ENCODE measurements at regions not wholly inside any gene's neighbourhood (a gene's known extent, or its start where the extent isn't known, plus 50 kb on each side); places are given as distances from the start of the nearest gene placed in this dataset.

DNA sequence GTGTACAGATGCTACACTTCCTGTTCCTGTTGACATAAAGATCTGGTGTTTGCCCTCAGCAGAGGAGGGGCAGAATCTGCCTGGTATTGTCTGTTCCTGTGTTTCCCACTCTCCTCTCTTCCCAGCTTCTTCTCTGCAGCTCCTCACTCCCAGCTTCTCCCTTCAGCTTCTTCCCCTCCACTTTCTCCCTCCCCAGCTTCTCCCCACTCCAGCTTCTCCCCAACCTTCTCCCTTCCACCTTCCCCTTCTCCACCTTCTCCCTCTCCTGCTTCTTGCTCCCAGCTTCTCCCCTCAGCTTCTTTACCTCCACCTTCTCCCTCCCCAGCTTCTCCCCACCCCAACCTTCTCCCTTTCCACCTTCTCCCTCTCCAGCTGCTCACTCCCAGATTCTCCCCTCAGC is 148.9 kb upstream of the IRX2 start:
- in situ Hi-C loops (cut with MboI) = no loop called here
- H3K79me2 ChIP-seq (ENCODE audit: control insufficient read depth, insufficient read depth, low read length) = no peaks in the 10 kb centered on the region
- ChIA-PET CTCF (no interaction called here), SMC1A (ENCODE audit: uncharacterized antibody, unreplicated experiment) (no interaction called here), POLR2A (no interaction called here), RAD21 (ENCODE audit: unreplicated experiment) (no interaction called here)
- H3K4me1 ChIP-seq (ENCODE audit: control insufficient read depth, insufficient read depth, low read length) = no peaks in the 10 kb centered on the region
- no peak overlapping the region for H2AFZ ChIP-seq (ENCODE audit: control insufficient read depth, low read depth, low read length)
- no peak for FAIRE-seq
- BruUV-seq (replicated peaks) = no TSS peak
- no peak for ATAC-seq
- no peak overlapping the region for H3K27ac ChIP-seq (ENCODE audit: control insufficient read depth, insufficient read depth)
- no peaks in the 10 kb centered on the region for H4K20me1 ChIP-seq (ENCODE audit: control insufficient read depth, insufficient read depth)
- H3K4me3 ChIP-seq = no peak overlapping the region
- DNase-seq (ENCODE audit: low read depth, low spot score) = no peak
- H3K36me3 ChIP-seq (ENCODE audit: control insufficient read depth in 2 of 2, insufficient read depth in 2 of 2, low read length in 1 of 2) = no peaks in the 10 kb centered on the region
- H3K27me3 ChIP-seq (replicated peaks in 1 of 2; ENCODE audit: control insufficient read depth in 2 of 2, insufficient read depth in 2 of 2, low read length in 1 of 2) = no peaks in the 10 kb centered on the region
- H3K9me3 ChIP-seq (replicated peaks; ENCODE audit: control insufficient read depth, insufficient read depth, low read length) = no peaks in the 10 kb centered on the region; the same call in 2 of the 3 replicates
- H3K9ac ChIP-seq (ENCODE audit: control insufficient read depth, insufficient read depth, low read length) = no peak overlapping the region
- TF ChIP-seq BHLHE40 (IDR thresholded peaks at IDR 0.05; ENCODE audit: borderline replicate concordance in 1 of 2, low read depth in 2 of 2, low read length in 1 of 2) = no peak
- TF ChIP-seq FOS (IDR thresholded peaks at IDR 0.05; ENCODE audit: borderline replicate concordance, extremely low read depth, insufficient read length) = no peak
- TF ChIP-seq BACH1 (IDR thresholded peaks at IDR 0.05; ENCODE audit: borderline replicate concordance) = no peak
- TF ChIP-seq SIX5 (IDR thresholded peaks at IDR 0.05; ENCODE audit: low read depth, low read length, severe bottlenecking) = no peak
- TF ChIP-seq NR2C2 (IDR thresholded peaks at IDR 0.05; ENCODE audit: borderline replicate concordance, control insufficient read depth, insufficient read length, low read depth) = no peak
- no peak for TF ChIP-seq KLF5 (IDR thresholded peaks at IDR 0.05; ENCODE audit: partially characterized antibody)
- TF ChIP-seq POLR2AphosphoS2 (IDR thresholded peaks at IDR 0.05; ENCODE audit: low read depth, low read length) = no peak
- no peak for TF ChIP-seq CHD1 (IDR thresholded peaks at IDR 0.05; ENCODE audit: low read depth, low read length)
- TF ChIP-seq CBX5 (IDR thresholded peaks at IDR 0.05; ENCODE audit: low read depth) = no peak
- TF ChIP-seq SUZ12 (IDR thresholded peaks at IDR 0.05; ENCODE audit: unreplicated experiment) = no peak
- TF ChIP-seq, protein P1, sequence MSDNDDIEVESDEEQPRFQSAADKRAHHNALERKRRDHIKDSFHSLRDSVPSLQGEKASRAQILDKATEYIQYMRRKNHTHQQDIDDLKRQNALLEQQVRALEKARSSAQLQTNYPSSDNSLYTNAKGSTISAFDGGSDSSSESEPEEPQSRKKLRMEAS (IDR thresholded peaks at IDR 0.05; ENCODE audit: low read depth, low read length) = no peak
- TF ChIP-seq FOXM1 (IDR thresholded peaks at IDR 0.05; ENCODE audit: low read depth, low read length) = no peak
- TF ChIP-seq ZSCAN29 (IDR thresholded peaks at IDR 0.05) = no peak
- no peak for TF ChIP-seq MXI1 (IDR thresholded peaks at IDR 0.05; ENCODE audit: low read depth, low read length)
- no peak for TF ChIP-seq JUND (IDR thresholded peaks at IDR 0.05; ENCODE audit: low read depth, low read length)
- TF ChIP-seq CBFB (IDR thresholded peaks at IDR 0.05; ENCODE audit: low read depth) = no peak
- TF ChIP-seq ZNF24 (IDR thresholded peaks at IDR 0.05) = no peak
- intact Hi-C loops (cut with micrococcal nuclease; ENCODE audit: unreplicated experiment) = no loop called here
- no peak overlapping the region for H3K4me2 ChIP-seq (ENCODE audit: control insufficient read depth, insufficient read depth)
